Transverse colon (tissue), 4 donors: ENCODE measurements at regions not wholly inside any gene's neighbourhood (a gene's known extent, or its start where the extent isn't known, plus 50 kb on each side); places are given as distances from the start of the nearest gene placed in this dataset.
"Not testable (repeated sequence)": the region's sequence is repeated elsewhere in the genome, so short reads cannot be mapped to it uniquely, and the experiment has no call there.

ENCODE experiments used
- CTCF ChIP-seq, 5 experiments: fragments of 200-600 bp in 3 of 5; fragments of 450-650 bp in 2 of 5; sonication (generic) in 3 of 5; IDR thresholded peaks; 1 replicate in 2 of 5; 2 replicates in 3 of 5; pipeline ENCODE4 v1.5.1; 2016 to 2017; ENCODE audit warnings: antibody characterized with exemption in 5 of 5, inconsistent platforms in 3 of 5, mild to moderate bottlenecking in 2 of 5, moderate library complexity in 1 of 5
- EP300 ChIP-seq: sonication (generic); formaldehyde crosslinking; IDR thresholded peaks from one replicate; pipeline ENCODE4 v1.6.1; 2017; ENCODE audit warnings: antibody characterized with exemption, low read depth
- POLR2A ChIP-seq: fragments of 450-650 bp; IDR thresholded peaks from one replicate; pipeline ENCODE4 v1.6.1; 2016; ENCODE audit warnings: antibody characterized with exemption, mild to moderate bottlenecking, moderate library complexity
- POLR2AphosphoS5 ChIP-seq, 3 donors: sonication (generic); formaldehyde crosslinking; IDR thresholded peaks; one replicate each; pipeline ENCODE4 v1.6.1; 2016; ENCODE audit warnings: antibody characterized with exemption in 3 of 3

- not testable (repeated sequence) for TF ChIP-seq EP300; CTCF (IDR thresholded peaks at IDR 0.05); POLR2AphosphoS5 (IDR thresholded peaks at IDR 0.05); POLR2A
Measured at GRCh38 chrY:18860856-18861255, 87.3 kb upstream of the HSFY2 start.
